Anterior cingulate cortex (tissue), 58 donors: ENCODE measurements at regions not wholly inside any gene's neighbourhood (a gene's known extent, or its start where the extent isn't known, plus 50 kb on each side); places are given as distances from the start of the nearest gene placed in this dataset.
A peak's percentile ranks its signal among the peaks of the same experiment; 100 is the strongest.

Experiments used
- DNase-seq, 58 donors: peaks; one replicate each; lab custom pipeline; 2025; lab: John Stamatoyannopoulos, UW

GRCh38 chr4:59068722-59069418, 1958.7 kb upstream of the IGFBP7 start:
- no peak for DNase-seq

DNA sequence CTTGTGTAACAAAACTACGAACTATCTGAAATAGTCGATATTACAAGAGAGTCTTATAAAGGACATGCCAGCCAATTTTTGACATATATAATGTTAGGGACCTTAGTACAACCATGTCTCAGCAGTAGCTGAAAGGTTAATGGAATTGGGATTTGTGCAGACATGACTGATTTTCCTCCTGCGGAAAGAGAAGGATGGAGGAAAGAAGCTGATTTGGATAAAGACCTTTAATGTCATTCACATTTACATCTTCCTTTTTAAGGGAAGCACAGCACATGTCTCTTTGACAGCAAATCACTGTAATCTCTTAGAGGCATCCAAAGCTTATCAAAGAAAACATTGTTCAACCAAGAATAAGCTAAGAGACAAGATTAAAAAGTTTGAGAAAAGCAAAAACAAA, 1976.2 kb upstream of the IGFBP7 start:
- no peak for DNase-seq

- DNase-seq, result no peak
These were observed 1981.3 kb upstream of the IGFBP7 start for GRCh38 chr4:59091146-59092142.

DNA sequence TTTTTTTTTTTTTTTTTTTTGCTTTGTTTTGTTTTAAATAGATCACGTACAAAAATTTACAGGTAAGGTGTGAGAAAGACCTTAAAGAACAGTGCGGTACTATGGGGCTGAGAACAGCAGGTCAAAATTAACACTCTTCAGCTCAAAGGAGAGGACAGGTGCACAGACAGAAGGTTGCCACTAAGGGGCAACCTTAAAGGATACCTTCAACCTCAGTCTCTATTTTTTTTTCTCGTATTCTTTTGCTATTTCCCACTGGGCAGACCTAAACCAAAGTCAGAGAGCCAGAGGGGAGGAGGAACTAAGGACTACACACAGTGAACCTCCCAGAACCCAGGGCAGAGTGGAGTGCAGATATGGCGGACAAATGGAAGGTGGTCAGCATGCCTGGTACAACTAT, 1984.3 kb upstream of the IGFBP7 start:
- no peak for DNase-seq

- DNase-seq, result no peak
These were observed 1992.1 kb upstream of the IGFBP7 start for GRCh38 chr4:59102311-59102710.

GRCh38 chr4:59120287-59120814, 2010.2 kb upstream of the IGFBP7 start:
- DNase-seq, result no peak

DNA sequence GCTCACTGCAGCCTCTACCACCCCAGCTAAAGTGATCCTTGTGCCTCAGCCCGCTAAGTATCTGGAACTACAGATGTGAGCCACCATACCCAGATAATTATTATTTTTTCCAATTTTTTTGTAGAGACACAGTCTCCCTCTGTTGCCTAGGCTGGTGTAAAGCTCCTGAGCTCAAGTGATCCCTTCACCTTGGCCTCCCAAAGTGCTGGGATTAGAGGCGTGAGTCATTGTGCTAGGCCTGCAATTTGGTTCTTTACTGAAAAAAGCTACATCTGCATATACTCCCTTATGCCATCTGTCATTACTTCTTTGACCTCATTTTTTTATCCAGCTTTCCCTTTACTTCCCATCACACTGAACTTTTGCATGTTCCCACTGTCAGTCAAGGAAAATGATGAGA, 2012.4 kb upstream of the IGFBP7 start:
- no peak for DNase-seq

GRCh38 chr4:59126159-59126558, 2016.0 kb upstream of the IGFBP7 start:
- no peak for DNase-seq

DNA sequence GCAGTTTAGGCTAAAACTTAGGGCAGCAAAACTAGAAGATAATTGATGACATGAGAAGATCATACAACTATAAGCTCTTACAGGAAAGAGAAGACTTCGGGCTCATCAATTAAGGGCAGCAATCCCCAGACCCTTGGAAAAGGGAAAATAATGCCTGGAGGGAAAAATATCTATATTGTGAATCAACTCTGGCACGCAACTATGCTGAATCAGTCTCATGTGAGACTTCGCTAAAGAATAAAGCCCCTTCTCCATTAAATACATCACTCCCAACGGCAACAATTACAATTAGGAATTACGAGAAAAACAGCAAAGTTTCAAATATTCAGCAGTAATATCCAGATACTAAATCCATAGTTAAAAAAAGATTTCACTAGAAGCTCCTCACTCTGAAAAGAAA, 2016.8 kb upstream of the IGFBP7 start:
- DNase-seq, result no peak

GRCh38 chr4:59127743-59128142, 2017.6 kb upstream of the IGFBP7 start:
- no peak for DNase-seq

DNA sequence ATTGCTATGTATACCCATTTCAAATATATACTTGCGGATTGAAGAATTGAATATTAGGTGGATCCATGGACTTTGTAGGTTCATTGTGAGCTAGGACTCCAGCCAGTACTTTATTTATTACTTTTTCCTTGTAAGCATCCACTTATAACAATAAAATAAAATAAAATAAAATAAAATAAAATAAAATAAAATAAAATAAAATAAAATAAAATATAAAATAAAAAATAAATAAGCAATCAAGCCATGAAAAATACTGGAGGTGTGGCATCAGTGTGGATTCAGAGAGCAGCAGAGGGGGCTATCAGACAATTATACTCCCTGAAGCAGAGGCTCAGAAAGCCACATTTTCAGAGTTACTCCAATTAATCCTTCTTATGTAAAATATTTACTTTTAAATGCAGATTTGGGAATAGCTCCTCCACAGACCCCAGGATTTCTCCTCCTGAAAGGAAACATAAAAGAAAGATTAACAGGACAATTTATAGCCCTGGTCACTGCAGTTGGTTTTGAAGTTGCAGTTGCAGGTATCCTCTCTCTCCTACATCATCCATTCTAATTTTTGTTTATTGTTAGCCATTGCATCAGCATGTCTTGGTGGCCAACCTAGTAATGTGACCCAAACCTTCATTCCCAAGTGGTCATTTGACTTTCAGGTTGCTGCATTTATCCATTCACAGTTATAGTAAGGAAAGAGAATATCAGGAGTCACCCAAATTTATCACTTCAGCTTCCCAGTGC, 2025.2 kb upstream of the IGFBP7 start:
- no peak for DNase-seq

- DNase-seq, result no peak
These were observed 2038.9 kb upstream of the ADGRL3 start for GRCh38 chr4:59161249-59161648.

DNA sequence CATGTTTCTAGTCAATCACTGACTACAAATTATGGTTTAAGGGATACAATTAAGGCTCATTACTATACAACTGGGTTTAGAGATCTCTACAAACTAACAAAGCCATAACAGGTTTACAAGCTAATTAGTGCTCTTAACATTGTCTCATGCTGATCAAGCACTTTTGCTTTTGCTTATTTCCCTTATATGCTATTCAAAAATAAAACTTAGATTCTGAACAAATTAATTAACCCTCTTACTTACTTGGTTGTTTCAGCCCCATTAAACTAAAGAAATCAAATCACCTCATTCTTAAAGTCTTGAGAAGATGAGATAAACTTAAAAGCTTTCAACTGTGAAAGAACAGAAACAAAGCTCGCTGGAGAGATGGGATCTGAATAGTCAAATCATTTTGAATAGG, 2024.5 kb upstream of the ADGRL3 start:
- DNase-seq, result no peak

- no peak for DNase-seq
These were observed 2020.8 kb upstream of the ADGRL3 start for GRCh38 chr4:59179372-59179771.

- DNase-seq, result no peak
These were observed 2020.0 kb upstream of the ADGRL3 start for GRCh38 chr4:59180161-59180560.

DNA sequence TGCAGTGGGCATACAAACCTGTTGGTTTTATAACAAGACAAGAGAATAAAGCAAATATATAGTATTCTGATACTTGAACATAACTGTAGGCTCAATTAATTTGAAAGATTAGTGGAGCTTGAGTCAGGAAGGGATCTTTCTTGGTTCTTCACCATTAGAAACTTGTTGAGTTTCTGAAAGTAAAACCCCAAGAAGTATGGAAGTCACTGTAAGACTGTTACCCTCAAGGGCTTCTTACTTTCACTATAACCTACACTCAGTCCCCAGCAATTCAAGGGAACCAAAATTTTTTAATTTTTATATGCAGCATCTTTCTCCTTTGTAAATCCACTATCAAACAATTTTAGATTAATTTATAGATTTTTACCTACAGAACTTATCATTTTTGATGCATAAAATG, 2019.2 kb upstream of the ADGRL3 start:
- DNase-seq, result no peak

DNA sequence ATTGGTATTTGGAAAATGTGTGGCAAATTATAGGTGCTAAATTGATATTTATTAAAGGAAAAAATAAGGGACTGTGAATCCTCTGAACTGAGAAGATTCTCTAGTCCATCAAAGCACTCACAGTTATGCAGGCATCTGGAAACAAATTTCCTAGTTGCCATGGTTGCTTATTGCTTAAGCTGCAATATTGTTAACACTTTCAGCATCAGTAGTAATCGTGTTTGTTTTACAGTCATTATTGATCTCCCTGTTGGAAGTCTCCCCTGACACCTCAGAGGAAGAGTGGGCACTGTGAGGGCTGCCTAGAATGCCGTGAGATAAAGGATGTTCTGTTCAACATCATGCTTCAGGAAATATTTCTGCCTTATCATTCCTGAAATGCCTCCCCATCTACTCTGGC, 2004.3 kb upstream of the ADGRL3 start:
- DNase-seq, result no peak

DNA sequence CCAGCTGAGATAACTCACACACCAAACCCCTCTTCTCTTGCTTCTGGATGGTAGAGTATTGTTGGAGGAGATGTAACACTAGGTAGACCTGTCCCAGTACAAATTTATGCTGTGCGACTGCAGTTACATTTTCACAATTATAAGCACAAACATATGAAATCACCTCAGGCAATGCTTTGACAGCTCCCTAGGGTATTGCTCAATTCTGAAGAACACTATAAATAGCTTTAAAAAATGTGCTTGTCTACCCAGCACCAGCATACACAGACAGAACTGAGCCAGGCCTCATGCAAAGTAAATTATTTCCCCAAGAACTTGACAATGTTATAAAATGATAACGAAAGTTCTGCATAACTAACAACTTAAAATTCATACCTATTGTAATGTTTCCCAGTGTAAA, 1999.1 kb upstream of the ADGRL3 start:
- no peak for DNase-seq

GRCh38 chr4:59217910-59218631, 1982.1 kb upstream of the ADGRL3 start:
- no peak for DNase-seq

GRCh38 chr4:59222221-59222620, 1977.9 kb upstream of the ADGRL3 start:
- peak in 1 of 58 donors; percentile 2 for DNase-seq
